Mesodermal cell (in vitro differentiated cells): ENCODE measurements at regions not wholly inside any gene's neighbourhood (a gene's known extent, or its start where the extent isn't known, plus 50 kb on each side); places are given as distances from the start of the nearest gene placed in this dataset.
"Not testable (repeated sequence)": the region's sequence is repeated elsewhere in the genome, so short reads cannot be mapped to it uniquely, and the experiment has no call there.

Experiments used
- H3K27ac ChIP-seq: 2 replicates; pipeline ENCODE4 v1.7.0; 2013; ENCODE audit warnings: mild to moderate bottlenecking, low read depth, low read length, moderate library complexity; ENCODE audit not compliant: severe bottlenecking
- H3K36me3 ChIP-seq: 2 replicates; pipeline ENCODE4 v1.7.1; 2013; ENCODE audit warnings: mild to moderate bottlenecking, low read length, moderate library complexity; ENCODE audit not compliant: control insufficient read depth, insufficient read depth
- H3K4me1 ChIP-seq: one replicate; pipeline ENCODE4 v1.7.1; 2013; ENCODE audit warnings: mild to moderate bottlenecking, low read length; ENCODE audit not compliant: insufficient read depth, control insufficient read depth, poor library complexity, severe bottlenecking
- H3K4me3 ChIP-seq: 2 replicates; pipeline ENCODE4 v1.7.0; 2013; ENCODE audit warnings: low read length, control low read depth, mild to moderate bottlenecking; ENCODE audit not compliant: insufficient read depth, poor library complexity, severe bottlenecking; ENCODE audit errors: extremely low read depth
- H3K9me3 ChIP-seq: 2 replicates; pipeline ENCODE4 v1.7.1; 2013; ENCODE audit warnings: mild to moderate bottlenecking, low read length, moderate library complexity; ENCODE audit not compliant: control insufficient read depth
- WGBS, 2 experiments: methylation state at CpG; one replicate each; pipeline ENCODE4 v1.1.5; 2013; ENCODE audit warnings: missing lambda C conversion rate in 2 of 2; ENCODE audit not compliant: insufficient coverage in 2 of 2; 5-methylcytosine and 5-hydroxymethylcytosine counted together

DNA sequence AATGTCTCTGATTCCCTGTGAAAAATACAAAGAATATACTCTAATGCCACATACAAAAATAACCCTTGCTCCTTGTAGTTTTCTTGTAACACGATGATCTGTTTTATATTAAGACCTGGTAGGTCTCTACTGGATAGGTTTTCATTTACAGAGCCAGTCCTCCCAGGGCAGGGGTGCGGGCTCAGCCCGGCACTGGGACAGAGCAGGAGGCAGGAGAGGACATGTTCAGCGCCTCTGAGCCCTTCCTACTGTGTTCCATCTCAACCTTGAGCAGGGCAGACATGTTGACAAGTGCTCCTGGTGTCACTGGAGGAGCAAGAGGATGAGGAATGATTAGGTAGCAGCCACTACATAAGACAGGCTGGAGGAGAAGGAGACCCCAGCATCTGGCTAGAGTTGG lies 335.5 kb downstream of the INSIG2 start:
- H3K4me1 ChIP-seq: no peaks in the 10 kb centered on the region
- H3K36me3 ChIP-seq: no peaks in the 10 kb centered on the region
- H3K27ac ChIP-seq: no peak overlapping the region
- H3K9me3 ChIP-seq: peaks cover 4% of the 10 kb centered on the region
- H3K4me3 ChIP-seq: no peak overlapping the region
- WGBS, 2 experiments: 89% methylated on average over 4 of the region's 4 CpGs; no CpG with 5 or more reads in 1 of the 2 experiments

- no peaks in the 10 kb centered on the region for H3K9me3 ChIP-seq
- no peak overlapping the region for H3K4me3 ChIP-seq
- no peak overlapping the region for H3K27ac ChIP-seq
- H3K36me3 ChIP-seq: no peaks in the 10 kb centered on the region
- H3K4me1 ChIP-seq: no peaks in the 10 kb centered on the region
- WGBS, 2 experiments: 76 to 85% methylated on average over 2 of the region's 3 CpGs
Observed at GRCh38 chr2:118421648-118422047, 333.4 kb downstream of the INSIG2 start.

DNA sequence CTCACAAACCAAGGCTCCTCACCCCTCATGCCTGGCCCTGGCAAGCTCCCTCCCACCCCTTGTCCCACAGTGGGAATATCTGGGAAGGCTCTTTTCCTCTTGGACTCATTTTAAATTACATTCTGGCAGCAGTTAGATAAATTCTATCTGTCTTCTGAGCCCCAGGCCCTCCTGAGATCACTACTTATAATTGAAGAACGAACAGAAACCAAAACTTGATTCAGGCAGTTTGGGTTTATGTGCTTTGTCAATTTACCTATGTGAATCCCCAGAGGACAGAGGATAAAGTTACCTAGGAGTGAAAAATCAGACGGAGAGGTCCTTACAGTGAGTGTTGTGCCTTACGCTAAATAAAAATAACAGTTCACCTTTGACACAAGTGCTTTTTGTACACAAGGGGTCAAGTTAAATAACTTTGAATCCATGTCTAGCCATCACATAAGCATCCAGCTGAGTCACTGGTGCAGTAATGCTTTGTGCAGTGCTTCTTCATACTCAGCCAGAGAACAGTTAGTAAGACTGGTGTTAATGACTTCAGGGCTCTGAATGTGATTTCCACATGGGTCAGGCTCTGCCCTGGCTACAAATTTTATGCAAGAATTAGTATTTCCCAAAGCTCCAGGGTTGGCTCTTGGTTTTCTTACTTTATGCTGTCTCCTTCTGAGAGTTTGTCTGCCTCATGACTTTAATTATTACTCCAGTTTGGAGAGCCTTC lies 329.3 kb downstream of the INSIG2 start:
- Histone ChIP-seq H3K27ac (no peak overlapping the region), H3K9me3 (no peaks in the 10 kb centered on the region), H3K36me3 (no peaks in the 10 kb centered on the region), H3K4me3 (no peak overlapping the region), H3K4me1 (no peaks in the 10 kb centered on the region)
- WGBS, 2 experiments: 88 to 92% methylated on average over 2 of the region's 3 CpGs

DNA sequence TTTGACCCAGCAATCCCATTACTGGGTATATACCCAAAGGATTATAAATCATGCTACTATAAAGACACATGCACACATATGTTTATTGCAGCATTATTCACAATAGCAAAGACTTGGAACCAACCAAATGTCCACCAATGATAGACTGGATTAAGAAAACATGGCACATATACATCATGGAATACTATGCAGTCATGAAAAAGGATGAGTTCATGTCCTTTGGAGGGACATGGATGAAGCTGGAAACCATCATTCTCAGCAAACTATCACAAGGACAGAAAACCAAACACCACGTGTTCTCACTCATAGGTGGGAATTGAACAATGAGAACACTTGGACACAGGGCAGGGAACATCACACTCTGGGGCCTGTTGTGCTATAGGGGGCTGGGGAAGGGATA lies 326.9 kb downstream of the INSIG2 start:
- no CpG with 5 or more reads among the region's 1 CpG for WGBS, 2 experiments
- H3K4me3 ChIP-seq, H3K9me3 ChIP-seq, H3K4me1 ChIP-seq, H3K27ac ChIP-seq, H3K36me3 ChIP-seq: not testable (repeated sequence)

DNA sequence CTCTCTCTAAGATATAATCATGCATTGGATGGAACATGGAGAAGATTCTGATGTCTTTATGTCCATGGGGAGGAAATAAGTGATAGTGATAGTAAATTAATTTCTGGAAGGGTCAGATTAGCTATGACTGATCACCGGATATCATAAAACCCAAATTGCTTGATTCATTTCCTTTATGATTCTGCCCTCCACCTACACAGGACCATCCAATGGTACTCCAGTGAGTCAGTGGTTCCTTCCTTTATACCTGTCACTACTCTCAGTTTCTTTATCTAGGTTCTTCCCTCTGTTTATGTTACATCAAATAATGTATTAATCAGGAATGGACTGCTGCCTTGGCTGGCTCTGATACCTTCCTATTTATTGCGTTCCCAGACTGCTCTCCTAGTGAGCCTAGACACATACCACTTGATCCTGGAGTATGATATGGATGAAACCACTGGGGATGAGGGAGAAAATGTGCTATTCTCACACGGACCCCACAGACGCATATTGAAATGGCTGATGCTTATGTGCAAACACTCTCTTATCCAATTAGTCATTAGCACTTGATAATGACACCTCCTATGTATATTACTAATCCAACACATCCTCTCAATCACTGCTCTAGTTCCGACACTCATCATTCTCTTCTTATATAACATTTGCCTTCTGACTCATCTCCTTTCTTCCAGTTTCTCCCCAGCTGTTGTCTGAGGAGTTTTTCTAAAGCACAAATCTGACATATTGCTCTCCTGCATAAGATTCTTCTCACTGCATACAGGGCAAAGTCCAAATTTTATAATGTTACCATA lies 315.6 kb downstream of the INSIG2 start:
- Histone ChIP-seq H3K4me1 (no peaks in the 10 kb centered on the region), H3K4me3 (no peak overlapping the region), H3K27ac (no peak overlapping the region), H3K36me3 (no peaks in the 10 kb centered on the region), H3K9me3 (no peaks in the 10 kb centered on the region)
- 100% methylated on average over 1 to 2 of the region's 5 CpGs for WGBS, 2 experiments

GRCh38 chr2:118388771-118389170 lies 300.5 kb downstream of the INSIG2 start:
- WGBS, 2 experiments: 90 to 97% methylated on average over 1 to 2 of the region's 2 CpGs
- Histone ChIP-seq H3K36me3 (no peaks in the 10 kb centered on the region), H3K9me3 (peaks cover 3% of the 10 kb centered on the region), H3K27ac (no peak overlapping the region), H3K4me3 (no peak overlapping the region), H3K4me1 (peaks cover 4% of the 10 kb centered on the region)

GRCh38 chr2:118387509-118387908 lies 299.2 kb downstream of the INSIG2 start:
- peaks cover 3% of the 10 kb centered on the region for H3K9me3 ChIP-seq

GRCh38 chr2:118386641-118387302 lies 298.5 kb downstream of the INSIG2 start:
- H3K36me3 ChIP-seq: no peaks in the 10 kb centered on the region
- peaks cover 4% of the 10 kb centered on the region for H3K4me1 ChIP-seq
- WGBS, 2 experiments: 83 to 92% methylated on average over 6 to 7 of the region's 9 CpGs
- no peak overlapping the region for H3K4me3 ChIP-seq
- H3K9me3 ChIP-seq: peaks cover 3% of the 10 kb centered on the region
- H3K27ac ChIP-seq: no peak overlapping the region

More at GRCh38 chr2:118387509-118387908, 299.2 kb downstream of the INSIG2 start:
- Histone ChIP-seq H3K27ac (no peak overlapping the region), H3K4me1 (peaks cover 4% of the 10 kb centered on the region), H3K36me3 (no peaks in the 10 kb centered on the region), H3K4me3 (no peak overlapping the region)
- WGBS, 2 experiments: 86 to 100% methylated on average over 1 of the region's 1 CpG

- Histone ChIP-seq H3K4me1 (no peaks in the 10 kb centered on the region), H3K4me3 (no peak overlapping the region), H3K36me3 (no peaks in the 10 kb centered on the region), H3K27ac (no peak overlapping the region), H3K9me3 (no peaks in the 10 kb centered on the region)
- 56 to 81% methylated on average over 1 to 2 of the region's 3 CpGs for WGBS, 2 experiments
Observed at GRCh38 chr2:118380915-118381653, 292.8 kb downstream of the INSIG2 start.

DNA sequence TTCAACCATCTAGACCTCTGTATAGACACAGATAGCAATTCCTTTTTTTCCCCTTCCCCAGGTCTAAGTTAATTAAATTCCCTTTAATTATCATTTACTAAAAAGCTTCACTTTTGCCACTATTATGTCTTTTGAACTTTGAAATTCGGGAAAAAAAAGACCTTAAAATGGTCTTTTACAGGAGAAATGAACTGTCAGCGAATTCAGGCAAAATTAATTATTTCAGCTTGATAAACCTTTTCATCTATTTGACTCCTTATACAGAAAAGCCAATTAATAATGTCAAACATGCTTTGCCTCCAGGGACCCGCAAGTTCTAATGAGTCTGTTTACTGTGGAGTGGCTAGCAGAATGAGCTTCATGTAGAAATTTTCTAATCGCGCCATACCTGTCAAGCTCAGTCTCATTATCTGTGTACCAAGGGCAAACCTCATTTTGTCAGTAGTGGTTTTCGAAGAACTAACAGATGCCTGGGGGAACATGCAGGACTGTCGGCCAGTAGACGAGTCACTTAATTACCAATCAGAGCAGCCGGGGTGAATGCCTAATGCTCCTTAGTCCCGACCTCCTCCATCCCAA lies 287.7 kb downstream of the INSIG2 start:
- Histone ChIP-seq H3K9me3 (no peaks in the 10 kb centered on the region), H3K27ac (no peak overlapping the region), H3K4me1 (peaks cover 6% of the 10 kb centered on the region), H3K4me3 (no peak overlapping the region), H3K36me3 (no peaks in the 10 kb centered on the region)
- 86 to 87% methylated on average over 10 of the region's 10 CpGs for WGBS, 2 experiments
